SK-N-MC (cell line): ENCODE measurements at regions not wholly inside any gene's neighbourhood (a gene's known extent, or its start where the extent isn't known, plus 50 kb on each side); places are given as distances from the start of the nearest gene placed in this dataset.

Source experiments
- DNase-seq: peaks from one replicate; pipeline ENCODE4 v3.0.0-alpha.2; 2011; ENCODE audit warnings: low read depth, low spot score
- H3K27ac ChIP-seq: fragments of 200-600 bp; sonication (generic); 2 replicates; pipeline ENCODE4 v1.5.1; 2016; ENCODE audit warnings: mixed run types
- H3K36me3 ChIP-seq: fragments of 200-600 bp; sonication (generic); 2 replicates; pipeline ENCODE4 v1.6.1; 2017; ENCODE audit warnings: antibody characterized with exemption, low read length, mixed read lengths; ENCODE audit not compliant: insufficient read depth
- H3K4me3 ChIP-seq: fragments of 200-600 bp; sonication (generic); 2 replicates; pipeline ENCODE4 v1.5.1; 2016
- H3K9ac ChIP-seq: fragments of 200-600 bp; sonication (generic); 2 replicates; pipeline ENCODE4 v1.8.0; 2017; ENCODE audit warnings: mixed run types, mixed read lengths; ENCODE audit not compliant: insufficient read length
- H3K9me3 ChIP-seq: fragments of 200-600 bp; sonication (generic); 2 replicates; pipeline ENCODE4 v1.6.1; 2017; ENCODE audit warnings: low read depth, mild to moderate bottlenecking, antibody characterized with exemption, low read length, moderate library complexity, mixed read lengths
- EZH2 ChIP-seq: fragments of 200-600 bp; sonication (generic); IDR thresholded peaks from one replicate; pipeline ENCODE4 v1.6.1; 2017; ENCODE audit warnings: antibody characterized with exemption
- FOXP2 ChIP-seq: optimal IDR thresholded peaks from 2 replicates; pipeline ENCODE3; 2011; ENCODE audit warnings: mild to moderate bottlenecking, moderate library complexity; ENCODE audit not compliant: insufficient read depth; ENCODE audit errors: extremely low read length, control extremely low read depth
- POLR2AphosphoS5 ChIP-seq: IDR thresholded peaks from 2 replicates; pipeline ENCODE4 v1.6.1; 2012; ENCODE audit warnings: mild to moderate bottlenecking, low read depth, low read length, borderline replicate concordance

GRCh38 chr18:48488388-48488850, 50.4 kb upstream of the CTIF start:
- no peaks in the 10 kb centered on the region for H3K9me3 ChIP-seq
- H3K27ac ChIP-seq: no peak overlapping the region
- H3K9ac ChIP-seq: no peak overlapping the region
- no peak overlapping the region for H3K4me3 ChIP-seq
- no peaks in the 10 kb centered on the region for H3K36me3 ChIP-seq
- no peak for TF ChIP-seq POLR2AphosphoS5
- no peak for DNase-seq

- Histone ChIP-seq H3K9me3 (no peaks in the 10 kb centered on the region), H3K4me3 (no peak overlapping the region), H3K36me3 (no peaks in the 10 kb centered on the region), H3K27ac (no peak overlapping the region), H3K9ac (no peak overlapping the region)
- TF ChIP-seq POLR2AphosphoS5 (no peak), FOXP2 (no peak), EZH2 (no peak)
- DNase-seq: no peak
Observed at GRCh38 chr18:48486754-48487153, 52.1 kb upstream of the CTIF start.

- Histone ChIP-seq H3K4me3 (no peak overlapping the region), H3K27ac (no peak overlapping the region), H3K36me3 (no peaks in the 10 kb centered on the region), H3K9me3 (no peaks in the 10 kb centered on the region), H3K9ac (no peak overlapping the region)
- TF ChIP-seq EZH2 (no peak), FOXP2 (no peak)
- no peak for DNase-seq
Observed at GRCh38 chr18:48485828-48486405, 52.9 kb upstream of the CTIF start.

DNA sequence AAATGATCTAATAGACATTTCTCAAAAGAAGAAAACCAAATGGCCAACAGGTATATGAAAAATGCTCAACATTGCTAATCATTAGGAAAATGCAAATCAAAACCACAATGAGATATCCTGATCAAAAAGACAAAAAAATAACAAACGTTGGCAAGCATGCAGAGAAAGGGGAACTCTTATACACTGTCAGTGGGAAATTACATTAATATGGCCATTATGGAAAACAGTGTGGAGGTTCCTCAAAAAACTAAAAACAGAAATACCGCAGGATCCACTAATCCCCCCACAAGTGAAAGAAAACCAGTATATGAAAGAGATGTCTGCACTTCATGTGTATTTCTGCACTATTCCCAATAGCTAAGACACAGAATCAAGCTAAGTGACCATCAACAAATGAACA, 57.7 kb upstream of the CTIF start:
- Histone ChIP-seq H3K36me3 (no peaks in the 10 kb centered on the region), H3K9me3 (no peaks in the 10 kb centered on the region), H3K9ac (no peak overlapping the region), H3K27ac (no peak overlapping the region), H3K4me3 (no peak overlapping the region)
- no peak for DNase-seq
- no peak for TF ChIP-seq EZH2
- TF ChIP-seq FOXP2: no peak
- no peak for TF ChIP-seq POLR2AphosphoS5

GRCh38 chr18:48479531-48479930, 59.3 kb upstream of the CTIF start:
- no peak for TF ChIP-seq EZH2
- TF ChIP-seq POLR2AphosphoS5: no peak
- no peak for TF ChIP-seq FOXP2
- no peaks in the 10 kb centered on the region for H3K36me3 ChIP-seq
- DNase-seq: no peak
- H3K27ac ChIP-seq: no peak overlapping the region
- H3K4me3 ChIP-seq: no peak overlapping the region
- H3K9me3 ChIP-seq: no peaks in the 10 kb centered on the region
- H3K9ac ChIP-seq: no peak overlapping the region

- H3K9ac ChIP-seq: no peak overlapping the region
- DNase-seq: no peak
- no peaks in the 10 kb centered on the region for H3K36me3 ChIP-seq
- H3K9me3 ChIP-seq: no peaks in the 10 kb centered on the region
- H3K4me3 ChIP-seq: no peak overlapping the region
- H3K27ac ChIP-seq: no peak overlapping the region
- TF ChIP-seq POLR2AphosphoS5: no peak
- TF ChIP-seq FOXP2: no peak
- TF ChIP-seq EZH2: no peak
Observed at GRCh38 chr18:48477348-48477747, 61.5 kb upstream of the CTIF start.

- Histone ChIP-seq H3K27ac (no peak overlapping the region), H3K4me3 (no peak overlapping the region)
- no peak for TF ChIP-seq EZH2
- TF ChIP-seq POLR2AphosphoS5: no peak
- TF ChIP-seq FOXP2: no peak
Observed at GRCh38 chr18:48476550-48476917, 62.3 kb upstream of the CTIF start.

GRCh38 chr18:48475635-48476549, 62.9 kb upstream of the CTIF start:
- no peak overlapping the region for H3K27ac ChIP-seq
- H3K9ac ChIP-seq: no peak overlapping the region
- peak; percentile 66 for DNase-seq
- H3K9me3 ChIP-seq: no peaks in the 10 kb centered on the region
- no peak overlapping the region for H3K4me3 ChIP-seq
- no peak for TF ChIP-seq EZH2
- no peak for TF ChIP-seq POLR2AphosphoS5
- TF ChIP-seq FOXP2: no peak
- no peaks in the 10 kb centered on the region for H3K36me3 ChIP-seq

More at GRCh38 chr18:48476550-48476917, 62.3 kb upstream of the CTIF start:
- Histone ChIP-seq H3K36me3 (no peaks in the 10 kb centered on the region), H3K9ac (no peak overlapping the region), H3K9me3 (no peaks in the 10 kb centered on the region)
- DNase-seq: no peak

DNA sequence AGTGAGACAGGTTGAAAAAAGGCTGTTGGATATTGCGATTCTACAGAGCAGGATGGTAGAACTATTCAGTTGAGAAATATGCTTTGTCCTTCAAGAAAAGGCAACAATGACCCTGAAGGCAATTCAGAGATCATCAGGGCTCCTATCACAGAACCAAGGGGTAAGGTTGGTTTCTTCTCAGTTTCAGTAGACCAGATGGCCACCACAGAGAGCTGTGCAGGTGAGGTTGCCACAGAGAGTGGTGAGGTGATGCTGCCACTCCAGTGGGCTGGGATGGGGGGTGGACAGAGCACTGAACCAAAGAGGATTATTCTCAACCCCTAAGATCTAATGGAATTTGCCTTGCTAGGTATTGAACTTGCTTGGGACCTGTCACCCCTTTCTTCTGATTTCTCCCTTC, 64.6 kb upstream of the ZBTB7C start:
- H3K4me3 ChIP-seq: no peak overlapping the region
- H3K9me3 ChIP-seq: no peaks in the 10 kb centered on the region
- TF ChIP-seq EZH2: no peak
- no peak for TF ChIP-seq POLR2AphosphoS5
- TF ChIP-seq FOXP2: no peak
- H3K9ac ChIP-seq: no peak overlapping the region
- H3K36me3 ChIP-seq: no peaks in the 10 kb centered on the region
- no peak for DNase-seq
- no peak overlapping the region for H3K27ac ChIP-seq
